Ishikawa (cell line): ENCODE measurements at regions not wholly inside any gene's neighbourhood (a gene's known extent, or its start where the extent isn't known, plus 50 kb on each side); places are given as distances from the start of the nearest gene placed in this dataset.

Experiments
- CEBPB ChIP-seq: IDR thresholded peaks from 2 replicates; pipeline ENCODE4 v1.6.1; 2012
- CREB1 ChIP-seq: IDR thresholded peaks from 2 replicates; pipeline ENCODE4 v1.6.1; 2012; ENCODE audit warnings: low read depth
- EP300 ChIP-seq: IDR thresholded peaks from 2 replicates; pipeline ENCODE4 v1.6.1; 2012; ENCODE audit warnings: borderline replicate concordance
- YY1 ChIP-seq: IDR thresholded peaks from 2 replicates; pipeline ENCODE4 v1.6.1; 2012; ENCODE audit warnings: low read depth
- TF ChIP-seq, protein P1 (sequence below): IDR thresholded peaks from 2 replicates; pipeline ENCODE4 v1.6.1; 2012
- TF ChIP-seq, protein P2 (sequence below): IDR thresholded peaks from 2 replicates; pipeline ENCODE4 v1.6.1; 2012

DNA sequence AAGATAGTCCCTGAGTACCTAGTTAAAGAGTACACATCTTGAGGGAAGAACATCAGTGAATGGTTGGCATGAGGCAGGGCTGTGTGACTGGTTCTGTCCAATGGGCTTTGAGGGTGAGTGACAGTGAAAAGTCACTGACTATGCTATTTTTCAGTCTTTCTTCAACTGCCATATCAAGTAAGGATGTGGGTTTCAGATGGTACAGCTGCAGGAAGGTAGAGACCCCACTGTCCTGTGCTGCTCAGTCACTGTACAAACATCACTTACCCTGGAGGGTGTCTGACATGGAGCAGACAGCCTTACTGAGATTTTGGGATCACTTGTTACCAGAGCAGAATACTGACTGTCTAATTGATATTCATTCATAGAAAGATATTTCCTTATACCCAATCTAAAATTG lies 115.3 kb upstream of the ASCC3 start:
- TF ChIP-seq CREB1 = no peak
- TF ChIP-seq, protein P1, sequence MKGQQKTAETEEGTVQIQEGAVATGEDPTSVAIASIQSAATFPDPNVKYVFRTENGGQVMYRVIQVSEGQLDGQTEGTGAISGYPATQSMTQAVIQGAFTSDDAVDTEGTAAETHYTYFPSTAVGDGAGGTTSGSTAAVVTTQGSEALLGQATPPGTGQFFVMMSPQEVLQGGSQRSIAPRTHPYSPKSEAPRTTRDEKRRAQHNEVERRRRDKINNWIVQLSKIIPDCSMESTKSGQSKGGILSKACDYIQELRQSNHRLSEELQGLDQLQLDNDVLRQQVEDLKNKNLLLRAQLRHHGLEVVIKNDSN = no peak
- no peak for TF ChIP-seq EP300
- no peak for TF ChIP-seq YY1
- TF ChIP-seq, protein P2, sequence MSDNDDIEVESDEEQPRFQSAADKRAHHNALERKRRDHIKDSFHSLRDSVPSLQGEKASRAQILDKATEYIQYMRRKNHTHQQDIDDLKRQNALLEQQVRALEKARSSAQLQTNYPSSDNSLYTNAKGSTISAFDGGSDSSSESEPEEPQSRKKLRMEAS = no peak
- TF ChIP-seq CEBPB = no peak
